SK-N-SH (cell line): ENCODE measurements at regions not wholly inside any gene's neighbourhood (a gene's known extent, or its start where the extent isn't known, plus 50 kb on each side); places are given as distances from the start of the nearest gene placed in this dataset.

ENCODE experiments used
- CTCF ChIA-PET: fragments of 300-600, 350-600 bp; formaldehyde crosslinking; extraction: SDS; loops from one replicate; lab custom pipeline; 2021; lab: Yijun Ruan, JAX
- POLR2A ChIA-PET: fragments of 350-600 bp; sonication (Branson Sonifier 250); formaldehyde crosslinking; extraction: SDS; loops from one replicate; lab custom pipeline; 2020; ENCODE audit warnings: antibody characterized with exemption, inconsistent platforms; lab: Yijun Ruan, JAX
- DNase-seq: peaks from one replicate; pipeline ENCODE4 v3.0.0; 2012
- H2AFZ ChIP-seq: fragments of 200-600 bp; sonication (generic); 2 replicates; pipeline ENCODE4 v1.8.1; 2016; ENCODE audit warnings: antibody characterized with exemption, mild to moderate bottlenecking, low read depth
- H3F3A ChIP-seq: fragments of 200-600 bp; sonication (generic); replicated peaks from 2 replicates; pipeline ENCODE3; 2016; ENCODE audit warnings: antibody characterized with exemption, mild to moderate bottlenecking; ENCODE audit not compliant: insufficient read depth
- H3K27ac ChIP-seq, 2 experiments: fragments of 200-500 bp in 1 of 2; fragments of 200-600 bp in 1 of 2; sonication (Bioruptor generic) in 1 of 2; sonication (generic), shearing (Covaris generic) in 1 of 2; 2 replicates each; pipeline versions ENCODE4 v1.5.1 to v1.6.1; 2014 to 2016; ENCODE audit warnings: low read depth in 2 of 2, inconsistent platforms in 1 of 2, low read length in 1 of 2, mild to moderate bottlenecking in 1 of 2, mixed read lengths in 1 of 2
- H3K27me3 ChIP-seq: fragments of 200-600 bp; sonication (generic), shearing (Covaris generic); 2 replicates; pipeline ENCODE4 v1.6.1; 2016; ENCODE audit warnings: mixed run types; ENCODE audit not compliant: insufficient read depth
- H3K36me3 ChIP-seq, 2 experiments: fragments of 200-500 bp in 1 of 2; fragments of 200-600 bp in 1 of 2; sonication (Bioruptor generic) in 1 of 2; sonication (generic) in 1 of 2; replicated peaks in 1 of 2; 2 replicates each; pipeline versions ENCODE3 to v1.5.1; 2014 to 2016; ENCODE audit warnings: low read length in 1 of 2, mild to moderate bottlenecking in 1 of 2; ENCODE audit not compliant: insufficient read depth in 2 of 2, control insufficient read depth in 1 of 2
- H3K4me1 ChIP-seq, 2 experiments: fragments of 200-500 bp in 1 of 2; fragments of 200-600 bp in 1 of 2; sonication (Bioruptor generic) in 1 of 2; sonication (generic), shearing (Covaris generic) in 1 of 2; 2 replicates each; pipeline versions ENCODE4 v1.5.1 to v1.6.1; 2014 to 2016; ENCODE audit warnings: low read depth in 1 of 2, low read length in 1 of 2, mixed run types in 1 of 2; ENCODE audit not compliant: insufficient read depth in 2 of 2, control insufficient read depth in 1 of 2
- H3K4me2 ChIP-seq: fragments of 200-600 bp; sonication (generic), shearing (Covaris generic); 2 replicates; pipeline ENCODE4 v1.6.1; 2017; ENCODE audit warnings: mixed run types
- H3K4me3 ChIP-seq, 2 experiments: fragments of 200-500 bp in 1 of 2; fragments of 200-600 bp in 1 of 2; sonication (Bioruptor generic) in 1 of 2; sonication (generic), shearing (Covaris generic) in 1 of 2; 2 replicates each; pipeline versions ENCODE4 v1.5.1 to v1.8.1; 2014 to 2016; ENCODE audit warnings: low read depth in 2 of 2, inconsistent platforms in 1 of 2, low read length in 1 of 2, mild to moderate bottlenecking in 1 of 2, mixed read lengths in 1 of 2, moderate library complexity in 1 of 2
- H3K79me2 ChIP-seq: fragments of 200-600 bp; sonication (generic); 2 replicates; pipeline ENCODE4 v1.8.1; 2017; ENCODE audit warnings: mild to moderate bottlenecking; ENCODE audit not compliant: insufficient read depth
- H3K9ac ChIP-seq: fragments of 200-600 bp; sonication (generic); 2 replicates; pipeline ENCODE4 v1.6.1; 2017; ENCODE audit warnings: mixed run types
- H3K9me2 ChIP-seq: fragments of 200-600 bp; sonication (generic); 2 replicates; pipeline ENCODE4 v1.6.1; 2017; ENCODE audit warnings: mixed run types
- H3K9me3 ChIP-seq: fragments of 200-600 bp; sonication (generic); 2 replicates; pipeline ENCODE4 v1.6.1; 2017; ENCODE audit warnings: mixed run types, mild to moderate bottlenecking, moderate library complexity
- H4K20me1 ChIP-seq: fragments of 200-600 bp; sonication (generic); 2 replicates; pipeline ENCODE4 v1.6.1; 2017; ENCODE audit warnings: mild to moderate bottlenecking, mixed run types; ENCODE audit not compliant: insufficient read depth
- CHD2 ChIP-seq: fragments of 150-350 bp; IDR thresholded peaks from 2 replicates; pipeline ENCODE4 v1.6.1; 2018; ENCODE audit warnings: low read length; ENCODE audit not compliant: partially characterized antibody
- EP300 ChIP-seq, 2 experiments: IDR thresholded peaks; 2 replicates each; pipeline versions ENCODE4 v1.4.0 to v1.6.1; 2012; ENCODE audit warnings: borderline replicate concordance in 1 of 2, low read depth in 1 of 2, low read length in 1 of 2
- FOSL2 ChIP-seq: IDR thresholded peaks from 2 replicates; pipeline ENCODE4 v1.4.0; 2012; ENCODE audit warnings: low read depth, mild to moderate bottlenecking, moderate library complexity, borderline replicate concordance
- FOXM1 ChIP-seq: IDR thresholded peaks from 2 replicates; pipeline ENCODE4 v1.4.0; 2012; ENCODE audit warnings: low read depth, mild to moderate bottlenecking
- GABPA ChIP-seq: IDR thresholded peaks from 2 replicates; pipeline ENCODE4 v1.4.0; 2012; ENCODE audit warnings: low read depth, mild to moderate bottlenecking
- GATA2 ChIP-seq: sonication (generic); formaldehyde crosslinking; IDR thresholded peaks from 2 replicates; pipeline ENCODE4 v1.5.0; 2020; ENCODE audit warnings: mild to moderate bottlenecking, missing genetic modification reagents
- JUND ChIP-seq: IDR thresholded peaks from 2 replicates; pipeline ENCODE4 v1.4.0; 2012
- MEF2A ChIP-seq: IDR thresholded peaks from 2 replicates; pipeline ENCODE4 v1.4.0; 2012; ENCODE audit warnings: low read depth, borderline replicate concordance
- MXI1 ChIP-seq: IDR thresholded peaks from 2 replicates; pipeline ENCODE4 v1.6.1; 2012; ENCODE audit warnings: mild to moderate bottlenecking, low read depth, low read length, improper control_type of control experiment
- NRF1 ChIP-seq: IDR thresholded peaks from 2 replicates; pipeline ENCODE4 v1.6.1; 2012; ENCODE audit warnings: low read depth, mild to moderate bottlenecking, low read length
- RAD21 ChIP-seq: IDR thresholded peaks from 2 replicates; pipeline ENCODE4 v1.6.1; 2012; ENCODE audit warnings: mild to moderate bottlenecking, low read length
- RFX5 ChIP-seq: IDR thresholded peaks from 2 replicates; pipeline ENCODE4 v1.6.1; 2012; ENCODE audit warnings: mild to moderate bottlenecking, improper control_type of control experiment, low read length
- RXRA ChIP-seq: IDR thresholded peaks from 2 replicates; pipeline ENCODE4 v1.4.0; 2012; ENCODE audit warnings: low read depth, mild to moderate bottlenecking, borderline replicate concordance
- SIN3A ChIP-seq: IDR thresholded peaks from 2 replicates; pipeline ENCODE4 v1.6.1; 2012; ENCODE audit warnings: low read depth, mild to moderate bottlenecking, low read length, moderate library complexity, borderline replicate concordance
- SMC3 ChIP-seq: IDR thresholded peaks from 2 replicates; pipeline ENCODE4 v1.6.1; 2012; ENCODE audit warnings: low read depth, low read length, improper control_type of control experiment
- TCF12 ChIP-seq: IDR thresholded peaks from 2 replicates; pipeline ENCODE4 v1.4.0; 2012
- TEAD4 ChIP-seq: IDR thresholded peaks from 2 replicates; pipeline ENCODE4 v1.4.0; 2012; ENCODE audit warnings: mild to moderate bottlenecking, borderline replicate concordance; ENCODE audit not compliant: insufficient read depth
- YY1 ChIP-seq: IDR thresholded peaks from 2 replicates; pipeline ENCODE4 v1.4.0; 2012; ENCODE audit warnings: low read depth, mild to moderate bottlenecking
- whole genome bisulfite sequencing: methylation state at CpG from one replicate; pipeline ENCODE4 v1.1.6; 2017; ENCODE audit warnings: low lambda C conversion rate; 5-methylcytosine and 5-hydroxymethylcytosine counted together
- TF ChIP-seq, protein P1 (sequence below): IDR thresholded peaks from 2 replicates; pipeline ENCODE4; 2012
- TF ChIP-seq, protein P2 (sequence below): IDR thresholded peaks from 2 replicates; pipeline ENCODE4 v1.4.0; 2012; ENCODE audit warnings: low read depth, borderline replicate concordance
- TF ChIP-seq, protein P3 (sequence below): fragments of 150-350 bp; IDR thresholded peaks from 2 replicates; pipeline ENCODE4 v1.6.1; 2017; ENCODE audit warnings: antibody characterized with exemption, low read length, low read depth, borderline replicate concordance
- TF ChIP-seq, protein P4 (sequence below): fragments of 200-600 bp; sonication (generic); IDR thresholded peaks from 2 replicates; pipeline ENCODE4 v1.6.1; 2017; ENCODE audit warnings: antibody characterized with exemption, mild to moderate bottlenecking, moderate library complexity

DNA sequence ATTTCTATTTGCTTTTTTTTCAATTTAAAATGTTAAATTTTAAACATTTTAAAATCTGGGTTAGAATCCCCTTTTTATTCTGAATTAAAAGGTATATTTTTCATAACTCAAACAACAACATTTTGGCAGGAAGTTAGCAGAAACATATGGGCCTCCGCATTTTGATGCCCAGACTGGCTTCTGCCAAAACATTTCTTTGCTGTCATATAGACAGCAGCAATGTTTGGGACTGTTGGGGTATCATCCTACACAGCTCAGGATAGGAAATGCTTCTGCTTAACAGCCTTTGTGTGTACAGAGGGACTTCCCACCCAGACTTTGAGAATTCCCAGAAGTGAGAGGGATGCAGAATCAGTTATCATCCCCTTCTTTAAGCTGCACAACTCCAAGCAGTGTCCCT, 155.4 kb upstream of the PARD3B start:
- no peaks in the 10 kb centered on the region for H4K20me1 ChIP-seq
- no peak overlapping the region for H3K4me3 ChIP-seq
- no peak overlapping the region for H3K9ac ChIP-seq
- no peaks in the 10 kb centered on the region for H3K36me3 ChIP-seq
- DNase-seq = no peak
- POLR2A ChIA-PET = no interaction called here
- H3K79me2 ChIP-seq = no peaks in the 10 kb centered on the region
- CTCF ChIA-PET = no interaction called here
- H3F3A ChIP-seq = no peaks in the 10 kb centered on the region
- no peaks in the 10 kb centered on the region for H3K9me2 ChIP-seq
- H3K27ac ChIP-seq = no peak overlapping the region
- no peaks in the 10 kb centered on the region for H3K27me3 ChIP-seq
- 27% methylated on average over 1 of the region's 1 CpG for WGBS
- no peak overlapping the region for H2AFZ ChIP-seq
- H3K9me3 ChIP-seq = no peaks in the 10 kb centered on the region
- no peaks in the 10 kb centered on the region for H3K4me1 ChIP-seq
- no peak for TF ChIP-seq RAD21
- no peak for TF ChIP-seq GATA2
- no peak for TF ChIP-seq CHD2
- no peak for TF ChIP-seq FOXM1
- no peak for TF ChIP-seq SIN3A
- TF ChIP-seq, protein P1, sequence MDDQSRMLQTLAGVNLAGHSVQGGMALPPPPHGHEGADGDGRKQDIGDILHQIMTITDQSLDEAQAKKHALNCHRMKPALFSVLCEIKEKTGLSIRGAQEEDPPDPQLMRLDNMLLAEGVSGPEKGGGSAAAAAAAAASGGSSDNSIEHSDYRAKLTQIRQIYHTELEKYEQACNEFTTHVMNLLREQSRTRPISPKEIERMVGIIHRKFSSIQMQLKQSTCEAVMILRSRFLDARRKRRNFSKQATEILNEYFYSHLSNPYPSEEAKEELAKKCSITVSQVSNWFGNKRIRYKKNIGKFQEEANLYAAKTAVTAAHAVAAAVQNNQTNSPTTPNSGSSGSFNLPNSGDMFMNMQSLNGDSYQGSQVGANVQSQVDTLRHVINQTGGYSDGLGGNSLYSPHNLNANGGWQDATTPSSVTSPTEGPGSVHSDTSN = no peak
- no peak for TF ChIP-seq FOSL2
- no peak for TF ChIP-seq TEAD4
- no peak for TF ChIP-seq JUND
- no peak overlapping the region for H3K4me2 ChIP-seq

DNA sequence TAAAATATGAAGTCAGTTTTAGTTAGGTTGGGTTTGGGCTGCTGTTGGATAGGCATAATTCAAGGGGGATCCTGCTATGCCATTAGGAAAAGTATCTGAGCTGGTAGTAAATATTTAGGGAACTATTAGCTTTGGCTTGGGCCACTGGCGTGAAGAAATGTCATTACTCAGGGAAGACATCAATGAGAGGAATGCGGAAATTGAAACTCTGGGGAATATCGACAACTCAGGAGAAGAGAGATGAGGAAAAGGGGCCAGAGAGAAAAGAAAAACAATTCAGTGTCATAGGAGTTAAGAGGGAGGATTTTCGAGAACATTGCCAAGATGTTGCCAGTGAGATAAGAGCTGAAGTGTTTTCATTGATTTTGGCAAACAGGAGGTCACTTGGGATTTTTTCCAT, 149.7 kb upstream of the PARD3B start:
- no peaks in the 10 kb centered on the region for H3K9me2 ChIP-seq
- H3K4me1 ChIP-seq = no peaks in the 10 kb centered on the region
- no peak overlapping the region for H3K4me3 ChIP-seq
- no peak overlapping the region for H3K4me2 ChIP-seq
- H3F3A ChIP-seq = no peaks in the 10 kb centered on the region
- no peak overlapping the region for H3K9ac ChIP-seq
- no peaks in the 10 kb centered on the region for H4K20me1 ChIP-seq
- WGBS = 51% methylated on average over 4 of the region's 4 CpGs
- no peak for DNase-seq
- no peak overlapping the region for H3K27ac ChIP-seq
- no peaks in the 10 kb centered on the region for H3K36me3 ChIP-seq
- ChIA-PET POLR2A (no interaction called here), CTCF (interaction anchor here (0.6 to 1.7 kb wide), 2 partner anchors 11 to 818 kb away, joined by 3 to 4 read pairs; no protein-coding TSS in a partner anchor)
- no peak overlapping the region for H2AFZ ChIP-seq
- no peaks in the 10 kb centered on the region for H3K27me3 ChIP-seq
- H3K9me3 ChIP-seq = no peaks in the 10 kb centered on the region
- no peaks in the 10 kb centered on the region for H3K79me2 ChIP-seq
- TF ChIP-seq FOXM1 = no peak
- no peak for TF ChIP-seq SIN3A
- TF ChIP-seq SMC3 = no peak
- no peak for TF ChIP-seq YY1
- TF ChIP-seq GABPA = no peak
- TF ChIP-seq, protein P2, sequence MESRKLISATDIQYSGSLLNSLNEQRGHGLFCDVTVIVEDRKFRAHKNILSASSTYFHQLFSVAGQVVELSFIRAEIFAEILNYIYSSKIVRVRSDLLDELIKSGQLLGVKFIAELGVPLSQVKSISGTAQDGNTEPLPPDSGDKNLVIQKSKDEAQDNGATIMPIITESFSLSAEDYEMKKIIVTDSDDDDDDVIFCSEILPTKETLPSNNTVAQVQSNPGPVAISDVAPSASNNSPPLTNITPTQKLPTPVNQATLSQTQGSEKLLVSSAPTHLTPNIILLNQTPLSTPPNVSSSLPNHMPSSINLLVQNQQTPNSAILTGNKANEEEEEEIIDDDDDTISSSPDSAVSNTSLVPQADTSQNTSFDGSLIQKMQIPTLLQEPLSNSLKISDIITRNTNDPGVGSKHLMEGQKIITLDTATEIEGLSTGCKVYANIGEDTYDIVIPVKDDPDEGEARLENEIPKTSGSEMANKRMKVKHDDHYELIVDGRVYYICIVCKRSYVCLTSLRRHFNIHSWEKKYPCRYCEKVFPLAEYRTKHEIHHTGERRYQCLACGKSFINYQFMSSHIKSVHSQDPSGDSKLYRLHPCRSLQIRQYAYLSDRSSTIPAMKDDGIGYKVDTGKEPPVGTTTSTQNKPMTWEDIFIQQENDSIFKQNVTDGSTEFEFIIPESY = no peak
- TF ChIP-seq RXRA = no peak
- no peak for TF ChIP-seq FOSL2
- no peak for TF ChIP-seq RFX5
- TF ChIP-seq, protein P3, sequence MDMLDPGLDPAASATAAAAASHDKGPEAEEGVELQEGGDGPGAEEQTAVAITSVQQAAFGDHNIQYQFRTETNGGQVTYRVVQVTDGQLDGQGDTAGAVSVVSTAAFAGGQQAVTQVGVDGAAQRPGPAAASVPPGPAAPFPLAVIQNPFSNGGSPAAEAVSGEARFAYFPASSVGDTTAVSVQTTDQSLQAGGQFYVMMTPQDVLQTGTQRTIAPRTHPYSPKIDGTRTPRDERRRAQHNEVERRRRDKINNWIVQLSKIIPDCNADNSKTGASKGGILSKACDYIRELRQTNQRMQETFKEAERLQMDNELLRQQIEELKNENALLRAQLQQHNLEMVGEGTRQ = no peak
- TF ChIP-seq MEF2A = no peak
- TF ChIP-seq TCF12 = no peak
- TF ChIP-seq JUND = no peak
- no peak for TF ChIP-seq EP300 (IDR thresholded peaks at IDR 0.05; ENCODE audit: borderline replicate concordance in 1 of 2, low read depth in 1 of 2, low read length in 1 of 2)
- TF ChIP-seq NRF1 = no peak
- no peak for TF ChIP-seq MXI1
- TF ChIP-seq, protein P4, sequence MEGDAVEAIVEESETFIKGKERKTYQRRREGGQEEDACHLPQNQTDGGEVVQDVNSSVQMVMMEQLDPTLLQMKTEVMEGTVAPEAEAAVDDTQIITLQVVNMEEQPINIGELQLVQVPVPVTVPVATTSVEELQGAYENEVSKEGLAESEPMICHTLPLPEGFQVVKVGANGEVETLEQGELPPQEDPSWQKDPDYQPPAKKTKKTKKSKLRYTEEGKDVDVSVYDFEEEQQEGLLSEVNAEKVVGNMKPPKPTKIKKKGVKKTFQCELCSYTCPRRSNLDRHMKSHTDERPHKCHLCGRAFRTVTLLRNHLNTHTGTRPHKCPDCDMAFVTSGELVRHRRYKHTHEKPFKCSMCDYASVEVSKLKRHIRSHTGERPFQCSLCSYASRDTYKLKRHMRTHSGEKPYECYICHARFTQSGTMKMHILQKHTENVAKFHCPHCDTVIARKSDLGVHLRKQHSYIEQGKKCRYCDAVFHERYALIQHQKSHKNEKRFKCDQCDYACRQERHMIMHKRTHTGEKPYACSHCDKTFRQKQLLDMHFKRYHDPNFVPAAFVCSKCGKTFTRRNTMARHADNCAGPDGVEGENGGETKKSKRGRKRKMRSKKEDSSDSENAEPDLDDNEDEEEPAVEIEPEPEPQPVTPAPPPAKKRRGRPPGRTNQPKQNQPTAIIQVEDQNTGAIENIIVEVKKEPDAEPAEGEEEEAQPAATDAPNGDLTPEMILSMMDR = no peak
